GM13977 (cell line): ENCODE measurements at regions not wholly inside any gene's neighbourhood (a gene's known extent, or its start where the extent isn't known, plus 50 kb on each side); places are given as distances from the start of the nearest gene placed in this dataset.

ENCODE experiments used
- DNase-seq: peaks from one replicate; pipeline ENCODE4 v3.0.0; 2012; ENCODE audit warnings: low spot score
- in situ Hi-C: fragments of 300-500 bp; cut with MboI; formaldehyde crosslinking; loops from one replicate; pipeline ENCODE4 v1.12.0; 2022; ENCODE audit warnings: low sequenced_read_pairs, low pct_unique_long_range_greater_than_20kb, mixed read lengths, inconsistent platforms; ENCODE audit not compliant: unreplicated experiment
- TF ChIP-seq, protein P1 (sequence below): IDR thresholded peaks from 2 replicates; pipeline ENCODE4 v1.5.1; 2012; ENCODE audit warnings: mild to moderate bottlenecking, control low read depth; ENCODE audit not compliant: insufficient read depth; ENCODE audit errors: extremely low read depth, missing control alignments

DNA sequence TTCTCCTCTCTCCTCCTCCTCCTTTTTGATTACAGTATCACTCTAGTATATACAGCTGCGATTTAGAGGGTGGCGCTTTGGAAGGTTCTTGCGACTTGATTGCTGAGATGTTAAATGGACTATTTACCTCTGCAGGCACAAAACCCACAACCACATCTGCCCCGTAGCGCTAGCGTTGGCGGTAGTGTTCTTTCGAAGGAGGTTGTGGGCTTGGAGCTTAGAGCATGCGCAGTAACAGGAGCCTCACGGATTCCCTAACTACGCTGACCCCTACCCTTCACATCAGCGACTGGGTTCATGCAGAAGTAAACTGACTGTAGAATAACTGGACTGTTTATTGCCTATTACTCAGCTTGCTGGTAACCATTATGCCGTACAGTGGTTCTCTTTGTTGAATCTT, 58.0 kb downstream of the CGGBP1 start:
- in situ Hi-C loops: loop anchor here (25.0 kb wide), 2 partner anchors 239 to 639 kb away; no protein-coding TSS in a partner anchor
- TF ChIP-seq, protein P1, sequence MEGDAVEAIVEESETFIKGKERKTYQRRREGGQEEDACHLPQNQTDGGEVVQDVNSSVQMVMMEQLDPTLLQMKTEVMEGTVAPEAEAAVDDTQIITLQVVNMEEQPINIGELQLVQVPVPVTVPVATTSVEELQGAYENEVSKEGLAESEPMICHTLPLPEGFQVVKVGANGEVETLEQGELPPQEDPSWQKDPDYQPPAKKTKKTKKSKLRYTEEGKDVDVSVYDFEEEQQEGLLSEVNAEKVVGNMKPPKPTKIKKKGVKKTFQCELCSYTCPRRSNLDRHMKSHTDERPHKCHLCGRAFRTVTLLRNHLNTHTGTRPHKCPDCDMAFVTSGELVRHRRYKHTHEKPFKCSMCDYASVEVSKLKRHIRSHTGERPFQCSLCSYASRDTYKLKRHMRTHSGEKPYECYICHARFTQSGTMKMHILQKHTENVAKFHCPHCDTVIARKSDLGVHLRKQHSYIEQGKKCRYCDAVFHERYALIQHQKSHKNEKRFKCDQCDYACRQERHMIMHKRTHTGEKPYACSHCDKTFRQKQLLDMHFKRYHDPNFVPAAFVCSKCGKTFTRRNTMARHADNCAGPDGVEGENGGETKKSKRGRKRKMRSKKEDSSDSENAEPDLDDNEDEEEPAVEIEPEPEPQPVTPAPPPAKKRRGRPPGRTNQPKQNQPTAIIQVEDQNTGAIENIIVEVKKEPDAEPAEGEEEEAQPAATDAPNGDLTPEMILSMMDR: no peak
- DNase-seq: no peak

DNA sequence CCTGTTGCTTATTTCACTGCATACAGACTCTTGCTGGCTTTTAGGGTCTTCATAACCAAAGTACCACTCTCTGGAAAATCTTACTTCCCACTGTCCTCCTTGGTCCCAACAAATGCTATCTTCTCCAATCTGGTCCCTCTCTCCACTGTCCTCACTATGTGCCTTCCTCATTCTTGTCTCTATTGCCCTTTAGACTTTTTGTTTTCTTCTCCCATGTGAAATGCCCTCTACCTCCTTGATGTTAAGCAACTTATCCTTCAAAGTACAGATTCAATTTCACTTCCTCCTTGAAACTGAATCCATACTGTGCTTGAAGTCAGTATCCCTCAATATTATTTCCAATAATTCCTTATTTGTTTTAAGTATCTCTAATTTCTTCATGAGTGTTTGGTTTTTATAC, 60.8 kb downstream of the CGGBP1 start:
- TF ChIP-seq, protein P1: no peak
- in situ Hi-C loops: no loop called here
- no peak for DNase-seq

DNA sequence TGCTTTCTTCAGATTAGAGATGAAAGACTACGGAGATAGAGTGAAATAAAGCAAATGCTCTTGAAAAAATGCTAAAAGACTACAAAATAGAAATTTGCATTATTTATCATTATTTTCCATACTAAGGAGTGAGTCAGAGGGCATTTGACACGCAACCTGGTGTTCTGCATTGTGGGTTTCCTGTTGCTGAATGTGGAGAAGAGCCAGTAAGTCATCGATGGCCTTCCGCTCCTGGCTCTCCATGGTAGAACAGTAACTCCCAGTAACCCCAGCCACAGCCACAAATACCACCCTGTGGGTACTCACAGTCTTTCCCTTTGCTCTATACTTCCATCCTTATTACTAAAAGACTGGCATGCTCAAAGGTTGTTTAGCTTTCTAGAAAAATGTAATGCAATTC, 61.5 kb downstream of the CGGBP1 start:
- TF ChIP-seq, protein P1: no peak
- no peak for DNase-seq
- in situ Hi-C loops: no loop called here

DNA sequence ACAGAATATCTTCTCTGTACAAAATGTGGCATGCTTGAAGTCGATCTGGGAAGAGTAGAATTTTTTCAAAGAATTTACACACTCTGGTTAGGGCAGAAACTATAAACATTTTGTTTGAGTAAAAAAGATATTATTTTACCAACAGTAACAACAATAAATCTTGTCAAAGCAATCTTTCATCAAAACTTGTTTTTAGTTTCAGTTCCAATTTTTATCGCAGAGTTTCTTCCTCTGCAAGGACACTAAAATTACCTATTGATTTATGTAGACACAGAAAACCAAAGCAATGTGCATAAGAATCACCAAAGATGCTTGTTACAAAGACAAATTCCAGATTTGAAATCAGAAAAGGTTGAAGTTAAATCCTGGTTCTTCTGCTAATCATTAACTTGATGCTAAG, 61.9 kb downstream of the CGGBP1 start:
- no peak for DNase-seq
- TF ChIP-seq, protein P1: no peak
- in situ Hi-C loops: no loop called here

DNA sequence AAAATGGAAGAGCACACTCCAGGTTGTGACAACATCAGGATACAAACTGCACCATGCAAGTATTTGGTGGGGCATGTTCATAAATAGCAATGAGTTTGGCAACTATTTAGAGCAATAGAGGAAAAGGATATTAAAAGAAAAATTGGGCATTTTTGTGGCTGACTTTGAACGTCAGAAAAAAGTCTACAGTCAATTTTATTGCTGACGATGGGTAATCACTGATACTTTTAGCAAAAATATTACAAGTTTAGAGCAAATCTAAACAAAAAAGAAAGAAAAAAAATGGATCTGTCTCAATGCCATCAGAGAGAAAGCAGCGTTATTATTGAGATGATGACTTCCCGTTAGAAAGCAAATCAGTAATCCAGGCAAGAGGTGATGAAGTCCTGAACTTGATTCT, 65.2 kb downstream of the CGGBP1 start:
- in situ Hi-C loops: no loop called here
- TF ChIP-seq, protein P1: no peak
- DNase-seq: no peak

DNA sequence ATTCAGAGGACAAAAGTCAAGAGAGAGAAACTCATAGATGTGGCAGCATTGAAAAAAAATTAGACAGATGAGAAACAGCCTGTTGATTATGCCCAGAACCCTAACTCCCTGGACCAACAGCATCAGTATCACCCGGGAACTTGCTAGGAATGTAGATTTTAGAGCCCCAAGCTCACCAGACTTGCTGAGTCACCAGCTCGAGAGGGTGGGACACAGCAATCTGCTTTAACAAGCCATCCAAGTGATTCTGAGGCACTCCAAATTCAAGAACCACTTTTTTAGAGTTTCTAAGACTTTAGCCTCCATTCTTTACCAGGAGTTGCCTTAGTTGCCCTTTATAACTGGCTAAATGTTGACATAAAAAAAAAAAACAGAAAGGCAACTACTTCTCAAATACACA, 70.9 kb downstream of the CGGBP1 start:
- TF ChIP-seq, protein P1: no peak
- DNase-seq: no peak
- in situ Hi-C loops: no loop called here

DNA sequence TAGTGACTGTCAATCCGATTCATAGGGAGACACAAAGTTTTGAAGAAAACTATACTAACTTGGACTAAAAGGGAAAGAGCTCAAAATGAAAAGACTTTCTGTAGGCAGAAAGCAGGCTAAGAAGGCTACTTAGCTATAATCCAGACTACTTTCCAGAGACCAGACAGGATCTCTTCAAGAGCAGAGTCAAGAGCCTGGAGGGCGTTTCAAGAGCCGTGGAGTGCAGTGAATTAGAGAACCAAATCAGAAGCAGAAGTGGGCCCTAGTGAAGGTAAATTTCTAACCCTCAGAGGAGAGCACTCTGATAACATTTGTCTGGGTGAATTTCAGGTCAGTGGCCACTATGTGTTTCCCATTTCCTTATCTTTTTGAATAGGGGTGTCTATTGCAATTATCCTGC, 76.4 kb downstream of the CGGBP1 start:
- no peak for DNase-seq
- in situ Hi-C loops: no loop called here
- TF ChIP-seq, protein P1: no peak
